ENCODE measurements at regions not wholly inside any gene's neighbourhood (a gene's known extent, or its start where the extent isn't known, plus 50 kb on each side); places are given as distances from the start of the nearest gene placed in this dataset.

DNA sequence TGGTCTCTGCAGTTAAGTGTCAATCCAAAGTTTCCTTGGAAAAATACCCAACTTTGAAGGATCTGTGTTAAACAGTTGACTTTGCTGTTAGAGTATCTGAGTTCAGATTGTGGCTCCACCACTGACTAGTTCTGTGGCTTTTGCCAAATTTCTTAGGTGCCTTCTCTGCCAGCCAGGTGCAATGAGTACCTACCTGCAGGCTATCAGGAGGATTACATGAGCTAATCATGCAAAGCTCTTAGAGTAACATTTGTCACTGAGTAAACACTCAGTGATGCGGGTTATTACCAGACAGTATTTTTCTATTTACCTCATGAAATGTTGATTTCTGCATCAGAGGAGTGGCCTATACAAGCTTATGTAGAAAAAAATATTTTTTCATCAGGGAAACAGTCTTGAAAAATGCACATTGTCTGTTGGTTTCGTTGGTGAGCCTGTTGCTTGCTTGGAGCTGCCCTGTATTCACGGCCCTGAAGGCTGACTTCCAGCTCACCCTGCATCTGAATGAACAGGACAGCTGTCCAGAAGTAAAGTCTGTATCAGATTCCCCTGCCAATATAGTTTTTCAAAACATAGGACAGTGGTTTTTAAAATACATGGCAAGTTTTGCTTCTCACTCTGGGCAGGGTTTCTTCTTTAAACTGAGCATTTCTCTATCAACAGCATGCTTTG is 235.1 kb downstream of the CDCA7 start:
- no peaks in the 10 kb centered on the region for H3K27me3 ChIP-seq (replicated peaks in 1 of 7)
- no peaks in the 10 kb centered on the region for H3K4me1 ChIP-seq
- no peak for DNase-seq
- H3K4me3 ChIP-seq, result no peak overlapping the region
- H3K9me3 ChIP-seq, result peaks cover 0 to 26% (median 14%) of the 10 kb centered on the region in 8 donors
- no peak for TF ChIP-seq POLR2AphosphoS5 (IDR thresholded peaks at IDR 0.05)
- TF ChIP-seq POLR2A (IDR thresholded peaks at IDR 0.05), result no peak
- TF ChIP-seq, protein P1, sequence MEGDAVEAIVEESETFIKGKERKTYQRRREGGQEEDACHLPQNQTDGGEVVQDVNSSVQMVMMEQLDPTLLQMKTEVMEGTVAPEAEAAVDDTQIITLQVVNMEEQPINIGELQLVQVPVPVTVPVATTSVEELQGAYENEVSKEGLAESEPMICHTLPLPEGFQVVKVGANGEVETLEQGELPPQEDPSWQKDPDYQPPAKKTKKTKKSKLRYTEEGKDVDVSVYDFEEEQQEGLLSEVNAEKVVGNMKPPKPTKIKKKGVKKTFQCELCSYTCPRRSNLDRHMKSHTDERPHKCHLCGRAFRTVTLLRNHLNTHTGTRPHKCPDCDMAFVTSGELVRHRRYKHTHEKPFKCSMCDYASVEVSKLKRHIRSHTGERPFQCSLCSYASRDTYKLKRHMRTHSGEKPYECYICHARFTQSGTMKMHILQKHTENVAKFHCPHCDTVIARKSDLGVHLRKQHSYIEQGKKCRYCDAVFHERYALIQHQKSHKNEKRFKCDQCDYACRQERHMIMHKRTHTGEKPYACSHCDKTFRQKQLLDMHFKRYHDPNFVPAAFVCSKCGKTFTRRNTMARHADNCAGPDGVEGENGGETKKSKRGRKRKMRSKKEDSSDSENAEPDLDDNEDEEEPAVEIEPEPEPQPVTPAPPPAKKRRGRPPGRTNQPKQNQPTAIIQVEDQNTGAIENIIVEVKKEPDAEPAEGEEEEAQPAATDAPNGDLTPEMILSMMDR (IDR thresholded peaks at IDR 0.05 in 8 of 11, conservative IDR thresholded peaks at IDR 0.05 in 3 of 11), result no peak
- intact Hi-C loops (cut with DNase I; ENCODE audit: low total_unique reads), result no loop called here
- no peaks in the 10 kb centered on the region for H3K36me3 ChIP-seq
- 78 to 91% (median 83%) methylated on average over 3 of the region's 3 CpGs for WGBS, 5 donors
- H3K27ac ChIP-seq, result peak overlapping the region in 3 of 8 donors; percentile 7 to 42 (median 26)

DNA sequence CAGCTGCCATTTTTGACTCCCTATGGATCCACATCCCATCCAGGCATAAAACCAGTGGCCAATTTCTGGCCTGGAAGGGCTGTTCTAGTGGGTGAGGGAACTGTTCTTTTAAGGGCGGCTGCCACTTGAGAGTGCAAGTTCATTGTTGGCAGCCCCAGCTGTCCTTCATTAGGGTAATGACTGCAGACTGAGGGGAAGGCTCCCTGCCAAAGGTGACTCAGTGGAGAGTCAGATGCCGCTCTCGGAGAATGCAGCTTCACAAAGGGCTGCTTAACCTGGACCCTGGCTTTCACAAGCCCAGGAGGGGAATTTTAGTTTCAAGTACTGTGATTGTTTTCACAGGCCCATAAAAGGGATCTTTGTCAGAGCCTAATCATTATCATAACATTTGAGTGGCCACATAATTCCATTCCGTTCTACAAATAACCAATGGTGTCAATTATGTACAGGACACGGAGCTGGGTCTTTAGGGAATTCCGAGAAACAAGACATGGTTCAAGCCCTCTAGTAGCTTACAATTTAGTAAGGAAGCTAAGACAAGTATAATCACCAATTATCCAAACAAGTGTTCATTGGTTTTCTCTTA is 235.7 kb downstream of the CDCA7 start:
- Histone ChIP-seq H3K9me3 (peaks cover 0 to 26% (median 14%) of the 10 kb centered on the region in 8 donors), H3K27me3 (replicated peaks in 1 of 7) (no peaks in the 10 kb centered on the region), H3K4me3 (no peak overlapping the region), H3K27ac (peak overlapping the region in 3 of 8 donors; percentile 7 to 42 (median 14)), H3K4me1 (no peaks in the 10 kb centered on the region), H3K36me3 (no peaks in the 10 kb centered on the region)
- DNase-seq, result no peak
- peak in 2 of 3 donors; percentile 22 to 67 for TF ChIP-seq POLR2AphosphoS5 (IDR thresholded peaks at IDR 0.05)
- TF ChIP-seq, protein P1 (IDR thresholded peaks at IDR 0.05 in 8 of 11, conservative IDR thresholded peaks at IDR 0.05 in 3 of 11), result no peak
- intact Hi-C loops (cut with DNase I; ENCODE audit: low total_unique reads), result no loop called here
- 71 to 83% (median 81%) methylated on average over 6 of the region's 6 CpGs for WGBS, 5 donors

DNA sequence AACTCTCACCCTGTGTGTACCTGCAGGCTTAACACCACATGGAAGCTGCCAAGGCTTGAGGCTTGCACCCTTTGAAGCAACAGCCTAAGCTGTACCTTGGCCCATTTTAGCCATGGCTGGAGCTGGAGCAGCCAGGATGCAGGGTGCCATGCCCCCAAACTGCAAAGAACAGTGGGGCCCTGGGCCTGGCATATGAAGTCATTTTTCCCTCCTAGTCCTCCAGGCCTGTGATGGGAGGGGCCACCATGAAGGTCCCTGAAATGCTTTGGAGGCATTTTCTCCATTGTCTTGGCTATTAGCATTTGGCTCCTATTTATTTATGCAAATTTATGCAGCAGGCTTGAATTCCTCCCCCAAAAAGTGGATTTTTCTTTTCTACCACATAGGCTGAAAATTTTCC is 238.4 kb downstream of the CDCA7 start:
- no peak overlapping the region for H3K4me3 ChIP-seq
- no peak for TF ChIP-seq POLR2AphosphoS5 (IDR thresholded peaks at IDR 0.05)
- TF ChIP-seq, protein P1 (IDR thresholded peaks at IDR 0.05 in 8 of 11, conservative IDR thresholded peaks at IDR 0.05 in 3 of 11), result no peak
- no peak for TF ChIP-seq POLR2A (IDR thresholded peaks at IDR 0.05)
- intact Hi-C loops (cut with DNase I; ENCODE audit: low total_unique reads), result no loop called here
- no peaks in the 10 kb centered on the region for H3K4me1 ChIP-seq
- no peak for DNase-seq
- H3K36me3 ChIP-seq, result no peaks in the 10 kb centered on the region
- H3K9me3 ChIP-seq, result peaks cover 0 to 26% (median 14%) of the 10 kb centered on the region in 8 donors
- no peaks in the 10 kb centered on the region for H3K27me3 ChIP-seq (replicated peaks in 1 of 7)
- H3K27ac ChIP-seq, result no peak overlapping the region

DNA sequence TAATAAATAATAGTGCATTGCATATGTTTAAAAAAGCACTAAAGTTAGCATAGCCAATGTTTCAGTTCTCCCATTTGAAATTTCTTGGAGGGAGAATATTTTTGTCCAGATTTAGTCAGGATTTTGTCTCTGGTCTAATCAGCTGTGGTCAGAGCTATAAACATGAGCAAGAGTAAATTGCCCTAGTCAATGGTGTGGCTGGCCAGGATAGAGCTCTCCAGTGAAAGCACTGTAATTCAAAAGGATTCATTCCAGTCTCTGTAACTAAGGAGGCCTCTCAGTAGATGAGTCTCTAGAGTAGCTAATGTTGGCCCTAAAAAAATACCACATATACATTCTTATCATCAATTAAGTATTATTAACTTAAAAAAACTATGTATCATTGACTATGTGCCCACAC is 241.6 kb downstream of the CDCA7 start:
- Histone ChIP-seq H3K4me1 (no peaks in the 10 kb centered on the region), H3K4me3 (no peak overlapping the region), H3K9me3 (peaks cover 0 to 32% (median 14%) of the 10 kb centered on the region in 8 donors), H3K36me3 (no peaks in the 10 kb centered on the region), H3K27ac (no peak overlapping the region), H3K27me3 (replicated peaks in 1 of 7) (no peaks in the 10 kb centered on the region)
- intact Hi-C loops (cut with DNase I; ENCODE audit: low total_unique reads), result no loop called here
- TF ChIP-seq POLR2AphosphoS5 (IDR thresholded peaks at IDR 0.05), result no peak
- TF ChIP-seq, protein P1 (IDR thresholded peaks at IDR 0.05 in 8 of 11, conservative IDR thresholded peaks at IDR 0.05 in 3 of 11), result no peak
- TF ChIP-seq POLR2A (IDR thresholded peaks at IDR 0.05), result no peak
- no peak for DNase-seq
